Duodenal mucosa (tissue), 2 donors: ENCODE measurements at regions not wholly inside any gene's neighbourhood (a gene's known extent, or its start where the extent isn't known, plus 50 kb on each side); places are given as distances from the start of the nearest gene placed in this dataset.

Experiments
- H3K27ac ChIP-seq: one replicate; pipeline ENCODE4 v1.7.0; 2013; ENCODE audit warnings: low read depth, low read length
- H3K27me3 ChIP-seq, 2 donors: one replicate each; pipeline ENCODE4 v1.7.0; 2013; ENCODE audit warnings: low read length in 2 of 2, control low read depth in 1 of 2; ENCODE audit not compliant: insufficient read depth in 2 of 2, control insufficient read depth in 1 of 2
- H3K36me3 ChIP-seq, 2 donors: one replicate each; pipeline ENCODE4 v1.7.0; 2013; ENCODE audit warnings: low read length in 2 of 2, control low read depth in 1 of 2; ENCODE audit not compliant: insufficient read depth in 2 of 2, control insufficient read depth in 1 of 2
- H3K4me1 ChIP-seq, 2 donors: one replicate each; pipeline ENCODE4 v1.7.0; 2013; ENCODE audit warnings: low read length in 2 of 2, control low read depth in 1 of 2; ENCODE audit not compliant: insufficient read depth in 2 of 2, control insufficient read depth in 1 of 2
- H3K4me3 ChIP-seq, 2 donors: one replicate each; pipeline ENCODE4 v1.7.0; 2013; ENCODE audit warnings: low read length in 2 of 2, low read depth in 1 of 2
- H3K9ac ChIP-seq, 2 donors: one replicate each; pipeline ENCODE4 v1.7.0; 2013; ENCODE audit warnings: low read length in 2 of 2, low read depth in 1 of 2
- H3K9me3 ChIP-seq, 2 donors: one replicate each; pipeline ENCODE4 v1.7.0; 2013; ENCODE audit warnings: low read length in 2 of 2, control low read depth in 1 of 2; ENCODE audit not compliant: control insufficient read depth in 1 of 2

GRCh38 chr5:106331415-106331814, 1339.3 kb downstream of the EFNA5 start:
- Histone ChIP-seq H3K4me3 (no peak overlapping the region), H3K36me3 (no peaks in the 10 kb centered on the region), H3K27me3 (no peaks in the 10 kb centered on the region), H3K9ac (no peak overlapping the region), H3K27ac (no peak overlapping the region), H3K9me3 (peaks cover 0 to 5% of the 10 kb centered on the region in 2 donors), H3K4me1 (no peaks in the 10 kb centered on the region)

DNA sequence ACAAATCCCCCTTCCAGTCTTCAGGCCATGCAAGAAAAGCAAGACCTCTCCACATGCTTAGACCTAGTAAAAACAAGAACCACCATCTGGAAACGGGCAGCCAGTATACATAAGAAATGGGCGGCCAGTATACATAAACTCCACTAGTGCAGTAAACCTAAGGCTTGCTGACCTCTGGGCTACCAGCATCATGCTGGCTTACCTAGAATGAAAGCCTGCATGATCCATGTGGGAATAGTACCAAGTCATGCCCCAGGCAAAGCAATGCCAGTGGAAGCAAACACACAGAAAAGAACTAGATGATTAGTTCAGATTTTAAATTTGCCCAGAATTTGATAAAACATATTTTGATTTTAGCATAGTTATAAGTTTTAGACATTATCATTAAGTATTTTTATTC, 1346.4 kb downstream of the EFNA5 start:
- H3K4me3 ChIP-seq: no peak overlapping the region
- H3K9ac ChIP-seq: no peak overlapping the region
- no peaks in the 10 kb centered on the region for H3K9me3 ChIP-seq
- H3K36me3 ChIP-seq: no peaks in the 10 kb centered on the region
- no peaks in the 10 kb centered on the region for H3K27me3 ChIP-seq
- H3K27ac ChIP-seq: no peak overlapping the region
- no peaks in the 10 kb centered on the region for H3K4me1 ChIP-seq

- H3K4me3 ChIP-seq: no peak overlapping the region
- no peak overlapping the region for H3K27ac ChIP-seq
- no peaks in the 10 kb centered on the region for H3K9me3 ChIP-seq
- no peaks in the 10 kb centered on the region for H3K27me3 ChIP-seq
- H3K4me1 ChIP-seq: no peaks in the 10 kb centered on the region
- H3K9ac ChIP-seq: no peak overlapping the region
- H3K36me3 ChIP-seq: no peaks in the 10 kb centered on the region
These were observed 1349.5 kb downstream of the EFNA5 start for GRCh38 chr5:106321242-106321641.

DNA sequence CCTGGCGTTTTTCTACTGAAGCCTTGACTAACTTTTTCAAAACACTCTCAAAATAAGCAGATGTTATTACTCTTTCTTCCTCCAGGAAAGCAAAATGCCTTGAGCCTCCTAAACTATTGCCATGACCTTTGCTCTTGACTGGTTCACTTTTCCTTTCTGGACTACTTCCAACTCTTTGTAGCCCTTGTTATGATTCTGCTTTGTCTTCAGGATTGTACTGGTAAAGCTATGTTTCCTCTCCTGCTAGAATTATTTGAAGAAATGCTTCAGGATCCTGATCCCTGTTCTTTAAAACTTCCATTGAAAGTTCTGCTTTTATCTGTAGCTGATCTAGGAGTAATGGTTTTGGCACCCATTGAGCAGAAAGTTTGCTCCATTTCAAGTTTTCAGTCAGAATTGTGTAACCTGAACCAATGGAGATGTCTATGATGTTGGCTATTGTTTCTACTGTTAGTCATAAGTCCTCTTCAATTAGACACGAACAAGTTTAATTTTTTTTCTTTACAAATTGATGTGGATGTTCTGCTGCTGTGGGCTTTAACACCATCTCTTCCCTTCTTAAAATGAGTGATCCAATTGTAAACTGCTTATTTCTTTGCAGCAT, 1356.4 kb downstream of the EFNA5 start:
- no peak overlapping the region for H3K27ac ChIP-seq
- H3K9me3 ChIP-seq: no peaks in the 10 kb centered on the region
- no peak overlapping the region for H3K4me3 ChIP-seq
- no peaks in the 10 kb centered on the region for H3K27me3 ChIP-seq
- no peaks in the 10 kb centered on the region for H3K4me1 ChIP-seq
- no peak overlapping the region for H3K9ac ChIP-seq
- H3K36me3 ChIP-seq: no peaks in the 10 kb centered on the region

DNA sequence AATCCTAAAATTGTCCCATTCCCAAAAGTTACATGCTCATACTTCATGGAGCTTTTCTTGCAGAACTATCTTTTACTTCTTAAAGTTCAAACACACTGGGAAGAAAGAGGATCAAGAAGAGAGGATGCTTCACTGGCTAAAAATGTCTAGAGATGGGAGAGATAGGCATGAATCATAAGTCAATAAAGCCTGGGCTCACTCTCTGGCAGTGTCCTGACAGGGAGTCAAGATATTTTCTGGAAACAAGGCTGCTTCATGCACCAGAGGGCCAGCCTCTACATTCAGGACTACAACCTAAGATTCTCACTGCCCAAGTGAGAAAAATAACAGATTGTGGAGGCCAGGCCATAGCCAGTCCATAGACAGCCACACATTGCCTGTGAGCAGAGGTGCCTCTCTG, 1358.4 kb downstream of the EFNA5 start:
- H3K9me3 ChIP-seq: no peaks in the 10 kb centered on the region
- no peaks in the 10 kb centered on the region for H3K27me3 ChIP-seq
- H3K4me1 ChIP-seq: no peaks in the 10 kb centered on the region
- H3K27ac ChIP-seq: no peak overlapping the region
- H3K4me3 ChIP-seq: no peak overlapping the region
- H3K36me3 ChIP-seq: no peaks in the 10 kb centered on the region
- no peak overlapping the region for H3K9ac ChIP-seq

GRCh38 chr5:106311230-106311915, 1359.4 kb downstream of the EFNA5 start:
- no peaks in the 10 kb centered on the region for H3K4me1 ChIP-seq
- H3K9me3 ChIP-seq: no peaks in the 10 kb centered on the region
- no peaks in the 10 kb centered on the region for H3K27me3 ChIP-seq
- no peak overlapping the region for H3K27ac ChIP-seq
- no peak overlapping the region for H3K9ac ChIP-seq
- no peaks in the 10 kb centered on the region for H3K36me3 ChIP-seq
- no peak overlapping the region for H3K4me3 ChIP-seq

DNA sequence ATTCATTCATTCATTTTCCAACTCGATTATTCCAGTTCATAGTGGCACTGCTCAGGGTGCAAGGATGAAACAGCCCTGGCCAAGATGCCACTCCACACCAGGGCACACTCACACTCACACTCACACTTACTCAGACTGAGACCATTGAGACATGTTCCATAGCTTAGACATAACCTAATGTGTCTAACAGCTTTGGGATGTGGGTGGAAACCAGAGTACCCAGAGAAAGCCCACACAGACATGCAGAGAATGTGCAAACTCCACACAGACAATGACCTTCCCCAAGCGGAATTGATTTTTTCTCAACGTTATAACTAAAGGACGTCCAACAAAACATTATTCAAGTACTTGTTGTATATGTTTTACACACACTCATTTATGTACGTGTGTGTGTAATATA, 1363.5 kb downstream of the EFNA5 start:
- Histone ChIP-seq H3K4me3 (no peak overlapping the region), H3K9me3 (no peaks in the 10 kb centered on the region), H3K27me3 (no peaks in the 10 kb centered on the region), H3K9ac (no peak overlapping the region), H3K4me1 (no peaks in the 10 kb centered on the region), H3K27ac (no peak overlapping the region), H3K36me3 (no peaks in the 10 kb centered on the region)

- no peaks in the 10 kb centered on the region for H3K36me3 ChIP-seq
- H3K4me1 ChIP-seq: no peaks in the 10 kb centered on the region
- H3K4me3 ChIP-seq: no peak overlapping the region
- no peaks in the 10 kb centered on the region for H3K27me3 ChIP-seq
- no peaks in the 10 kb centered on the region for H3K9me3 ChIP-seq
- no peak overlapping the region for H3K27ac ChIP-seq
- no peak overlapping the region for H3K9ac ChIP-seq
These were observed 1364.3 kb downstream of the EFNA5 start for GRCh38 chr5:106306313-106307028.

- no peaks in the 10 kb centered on the region for H3K36me3 ChIP-seq
- no peaks in the 10 kb centered on the region for H3K27me3 ChIP-seq
- H3K9ac ChIP-seq: no peak overlapping the region
- H3K9me3 ChIP-seq: no peaks in the 10 kb centered on the region
- no peaks in the 10 kb centered on the region for H3K4me1 ChIP-seq
- no peak overlapping the region for H3K27ac ChIP-seq
- no peak overlapping the region for H3K4me3 ChIP-seq
These were observed 1366.8 kb downstream of the EFNA5 start for GRCh38 chr5:106303911-106304310.

DNA sequence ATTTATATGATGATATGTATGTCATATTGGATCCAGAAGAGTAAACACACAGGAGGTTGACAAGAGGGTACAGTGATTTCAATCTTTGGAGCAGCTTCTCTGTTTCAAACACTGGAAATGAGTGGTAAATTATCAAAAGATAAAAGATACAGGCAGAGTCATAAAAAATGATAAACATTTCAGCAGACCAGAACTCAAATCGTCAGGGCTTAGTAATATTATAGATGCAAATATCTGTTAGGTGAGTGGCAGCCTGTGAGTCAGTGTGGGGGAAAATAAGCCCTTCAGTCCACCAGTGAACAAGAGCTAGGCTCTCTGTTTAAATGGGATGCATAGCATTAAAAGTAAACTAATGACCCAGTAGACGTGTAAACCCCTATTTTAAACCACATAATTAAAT, 1378.1 kb downstream of the EFNA5 start:
- H3K4me1 ChIP-seq: no peaks in the 10 kb centered on the region
- no peaks in the 10 kb centered on the region for H3K36me3 ChIP-seq
- H3K9ac ChIP-seq: no peak overlapping the region
- no peaks in the 10 kb centered on the region for H3K9me3 ChIP-seq
- H3K4me3 ChIP-seq: no peak overlapping the region
- H3K27ac ChIP-seq: no peak overlapping the region
- H3K27me3 ChIP-seq: no peaks in the 10 kb centered on the region
